ENCODE measurements at regions not wholly inside any gene's neighbourhood (a gene's known extent, or its start where the extent isn't known, plus 50 kb on each side); places are given as distances from the start of the nearest gene placed in this dataset.

DNA sequence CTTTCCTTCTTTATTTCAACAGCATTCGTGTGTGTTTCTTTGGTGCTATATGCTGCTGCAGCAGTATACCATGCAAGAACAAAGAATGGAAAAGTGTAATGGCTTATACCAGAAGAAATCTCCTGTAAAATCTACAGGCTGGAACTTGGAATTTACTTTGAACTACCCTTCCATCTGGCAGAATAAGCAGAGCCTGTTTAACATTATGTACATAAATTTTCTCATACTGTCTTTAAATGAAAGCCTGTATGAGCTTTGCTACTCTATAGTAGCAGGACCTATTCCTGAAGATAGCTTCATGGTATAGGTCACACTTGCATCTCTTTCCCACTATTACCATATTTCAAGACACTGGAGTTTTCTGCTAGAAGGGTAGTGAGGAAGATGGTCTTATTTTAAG is 522.1 kb upstream of the GHITM start:
- Histone ChIP-seq H3K9me3 (no peaks in the 10 kb centered on the region), H3K27me3 (no peaks in the 10 kb centered on the region), H3K4me1 (peaks cover 0 to 2% of the 10 kb centered on the region in 2 donors), H3K36me3 (no peaks in the 10 kb centered on the region), H3K4me3 (replicated peaks in 1 of 3) (no peak overlapping the region), H3K27ac (no peak overlapping the region)
- TF ChIP-seq POLR2A (IDR thresholded peaks at IDR 0.05) (no peak), CTCF (IDR thresholded peaks at IDR 0.05) (no peak)
- DNase-seq: no peak
- intact Hi-C loops (cut with DNase I): no loop called here
- WGBS, 2 donors: 88 to 89% methylated on average over 1 of the region's 1 CpG

DNA sequence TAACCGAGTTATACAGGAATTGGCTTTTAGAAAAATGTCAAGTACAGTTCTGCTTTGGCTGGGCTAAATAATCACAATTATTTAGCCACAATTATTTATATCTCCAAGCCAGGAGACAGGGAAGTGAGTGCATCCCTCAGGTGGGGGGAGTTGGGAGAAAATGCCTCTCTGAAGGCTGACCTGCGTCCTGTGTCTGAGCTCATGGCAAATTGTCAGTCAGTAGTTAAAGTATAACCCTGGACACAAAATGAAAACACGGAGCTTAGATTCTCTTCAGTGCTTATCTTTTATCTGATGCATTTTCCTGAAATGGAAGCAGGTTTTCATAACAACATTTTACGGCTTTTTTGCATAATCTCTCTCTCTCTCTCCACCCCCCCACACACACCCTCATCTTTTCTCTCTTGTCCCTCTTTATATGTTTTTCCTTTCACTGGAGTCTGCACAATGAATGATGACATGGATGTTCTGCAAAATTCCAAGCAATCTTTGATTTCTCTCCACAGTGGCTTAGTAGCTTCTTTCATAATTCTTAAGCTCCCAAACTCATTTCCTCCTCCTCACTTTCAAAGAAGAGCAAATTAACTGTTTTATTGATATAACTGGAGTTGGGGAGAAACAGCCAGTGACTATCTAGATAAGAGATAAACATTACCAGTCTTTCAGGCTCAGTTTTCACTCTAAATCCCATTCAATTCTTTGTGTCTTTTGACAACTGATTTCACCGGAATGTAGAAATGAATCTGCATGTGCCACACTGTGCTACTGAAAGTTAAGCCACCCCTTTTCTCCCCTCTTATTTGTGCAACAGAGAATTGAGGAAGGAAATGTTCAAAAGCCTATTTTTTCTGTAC is 521.4 kb upstream of the GHITM start:
- Histone ChIP-seq H3K36me3 (no peaks in the 10 kb centered on the region), H3K4me1 (no peaks in the 10 kb centered on the region), H3K27me3 (no peaks in the 10 kb centered on the region), H3K4me3 (replicated peaks in 1 of 3) (no peak overlapping the region), H3K27ac (no peak overlapping the region), H3K9me3 (no peaks in the 10 kb centered on the region)
- no peak for DNase-seq
- 64 to 66% methylated on average over 5 of the region's 5 CpGs for WGBS, 2 donors
- no peak for TF ChIP-seq CTCF (IDR thresholded peaks at IDR 0.05)
- TF ChIP-seq POLR2A (IDR thresholded peaks at IDR 0.05): no peak
- intact Hi-C loops (cut with DNase I): no loop called here

DNA sequence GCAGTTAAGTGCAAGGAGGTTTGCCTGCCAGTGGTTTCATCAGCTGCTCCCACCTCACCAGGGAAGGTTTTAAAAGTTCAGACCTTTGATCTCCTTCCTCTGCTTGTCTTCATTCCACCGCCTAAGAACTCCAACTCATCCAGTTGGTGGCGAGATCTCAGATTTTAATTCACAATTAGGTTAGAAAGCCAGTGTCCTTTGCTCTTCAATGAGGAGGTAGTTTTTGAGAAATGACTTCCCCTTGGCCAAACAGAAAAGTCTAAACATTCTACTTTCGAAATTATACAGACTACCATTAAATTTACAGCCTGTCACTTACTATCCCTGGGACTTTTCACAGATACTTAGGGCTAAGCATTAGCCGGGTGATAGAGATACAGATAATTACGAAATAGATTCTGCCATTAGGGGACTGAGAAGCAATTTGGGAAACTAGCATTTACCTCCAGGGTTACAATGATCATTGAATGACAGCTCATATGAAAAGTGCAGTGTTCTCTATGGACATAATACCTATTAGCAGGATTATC is 513.4 kb upstream of the GHITM start:
- intact Hi-C loops (cut with DNase I): no loop called here
- no peaks in the 10 kb centered on the region for H3K36me3 ChIP-seq
- WGBS, 2 donors: 77 to 81% methylated on average over 5 of the region's 5 CpGs
- no peak for TF ChIP-seq CTCF (IDR thresholded peaks at IDR 0.05)
- no peak for TF ChIP-seq POLR2A (IDR thresholded peaks at IDR 0.05)
- H3K27me3 ChIP-seq: no peaks in the 10 kb centered on the region
- H3K4me3 ChIP-seq (replicated peaks in 1 of 3): no peak overlapping the region
- no peaks in the 10 kb centered on the region for H3K4me1 ChIP-seq
- DNase-seq: no peak
- no peak overlapping the region for H3K27ac ChIP-seq
- H3K9me3 ChIP-seq: no peaks in the 10 kb centered on the region

- TF ChIP-seq CTCF (IDR thresholded peaks at IDR 0.05): no peak
- TF ChIP-seq POLR2A (IDR thresholded peaks at IDR 0.05): no peak
- H3K4me3 ChIP-seq (replicated peaks in 1 of 3): no peak overlapping the region
- intact Hi-C loops (cut with DNase I): no loop called here
- DNase-seq: no peak
- no peaks in the 10 kb centered on the region for H3K4me1 ChIP-seq
- no peak overlapping the region for H3K27ac ChIP-seq
- no peaks in the 10 kb centered on the region for H3K27me3 ChIP-seq
- H3K9me3 ChIP-seq: no peaks in the 10 kb centered on the region
- H3K36me3 ChIP-seq: no peaks in the 10 kb centered on the region
Measured at GRCh38 chr10:83632701-83633100, 506.6 kb upstream of the GHITM start.

DNA sequence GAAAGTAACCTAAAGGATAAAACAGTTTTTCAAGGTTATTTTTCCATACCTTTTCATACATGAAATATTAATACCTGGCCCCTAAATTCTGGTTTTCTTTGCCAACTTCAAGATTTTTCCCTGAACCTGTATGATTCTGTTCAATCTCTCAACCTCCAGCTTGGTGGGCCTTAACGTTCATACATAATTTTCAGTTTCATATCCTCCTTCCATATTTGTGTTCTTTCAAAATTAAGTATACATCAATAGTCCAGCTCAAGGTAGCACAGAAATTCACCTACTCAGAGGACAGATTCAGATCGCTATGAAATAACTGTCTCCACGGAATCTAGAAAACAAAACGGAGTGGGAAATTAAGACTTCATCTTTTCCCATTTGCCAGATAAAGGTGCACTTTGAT is 505.8 kb upstream of the GHITM start:
- TF ChIP-seq POLR2A (IDR thresholded peaks at IDR 0.05) (no peak), CTCF (IDR thresholded peaks at IDR 0.05) (no peak)
- intact Hi-C loops (cut with DNase I): no loop called here
- no peak for DNase-seq
- Histone ChIP-seq H3K4me3 (replicated peaks in 1 of 3) (no peak overlapping the region), H3K9me3 (no peaks in the 10 kb centered on the region), H3K27me3 (no peaks in the 10 kb centered on the region), H3K4me1 (no peaks in the 10 kb centered on the region), H3K36me3 (no peaks in the 10 kb centered on the region), H3K27ac (no peak overlapping the region)
- 94 to 97% methylated on average over 4 of the region's 4 CpGs for WGBS, 2 donors

Data from thyroid gland (tissue), 4 donors.